SK-N-SH (cell line): ENCODE measurements at regions not wholly inside any gene's neighbourhood (a gene's known extent, or its start where the extent isn't known, plus 50 kb on each side); places are given as distances from the start of the nearest gene placed in this dataset.

Experiments
- EP300 ChIP-seq, 2 experiments: IDR thresholded peaks; 2 replicates each; pipeline versions ENCODE4 v1.4.0 to v1.6.1; 2012; ENCODE audit warnings: borderline replicate concordance in 1 of 2, low read depth in 1 of 2, low read length in 1 of 2
- FOSL2 ChIP-seq: IDR thresholded peaks from 2 replicates; pipeline ENCODE4 v1.4.0; 2012; ENCODE audit warnings: low read depth, mild to moderate bottlenecking, moderate library complexity, borderline replicate concordance
- PBX3 ChIP-seq: IDR thresholded peaks from 2 replicates; pipeline ENCODE4; 2012
- RAD21 ChIP-seq: IDR thresholded peaks from 2 replicates; pipeline ENCODE4 v1.6.1; 2012; ENCODE audit warnings: mild to moderate bottlenecking, low read length
- RCOR1 ChIP-seq: fragments of 150-350 bp; IDR thresholded peaks from 2 replicates; pipeline ENCODE4 v1.6.1; 2017; ENCODE audit warnings: antibody characterized with exemption, low read length
- RXRA ChIP-seq: IDR thresholded peaks from 2 replicates; pipeline ENCODE4 v1.4.0; 2012; ENCODE audit warnings: low read depth, mild to moderate bottlenecking, borderline replicate concordance
- USF2 ChIP-seq: fragments of 150-350 bp; IDR thresholded peaks from 2 replicates; pipeline ENCODE4 v1.6.1; 2017; ENCODE audit warnings: antibody characterized with exemption, low read length, low read depth, borderline replicate concordance
- TF ChIP-seq, protein P1 (sequence below): fragments of 200-600 bp; sonication (generic); IDR thresholded peaks from 2 replicates; pipeline ENCODE4 v1.6.1; 2017; ENCODE audit warnings: antibody characterized with exemption, mild to moderate bottlenecking, moderate library complexity

DNA sequence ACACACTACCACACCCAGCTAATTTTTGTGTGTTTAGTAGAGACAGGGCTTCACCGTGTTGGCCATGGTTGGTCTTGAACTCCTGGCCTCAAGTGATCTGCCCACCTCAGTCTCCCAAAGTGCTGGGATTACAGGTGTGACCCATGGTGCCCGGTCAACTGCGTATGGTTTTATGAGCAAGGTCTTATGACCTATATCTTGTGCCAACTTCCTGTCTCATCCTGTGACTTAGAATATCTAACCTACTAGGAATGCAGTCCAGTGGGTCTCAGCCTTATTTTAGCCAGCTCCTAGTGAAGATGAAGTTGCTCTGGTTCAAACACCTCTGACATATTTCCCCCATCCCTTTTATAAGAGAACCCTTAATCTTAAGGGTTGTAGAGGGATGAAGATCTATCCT, 66.1 kb upstream of the OR5AN1 start:
- TF ChIP-seq RCOR1 (no peak), RXRA (no peak), USF2 (no peak), EP300 (IDR thresholded peaks at IDR 0.05; ENCODE audit: borderline replicate concordance in 1 of 2, low read depth in 1 of 2, low read length in 1 of 2) (no peak), PBX3 (no peak), RAD21 (no peak), FOSL2 (no peak)
- TF ChIP-seq, protein P1, sequence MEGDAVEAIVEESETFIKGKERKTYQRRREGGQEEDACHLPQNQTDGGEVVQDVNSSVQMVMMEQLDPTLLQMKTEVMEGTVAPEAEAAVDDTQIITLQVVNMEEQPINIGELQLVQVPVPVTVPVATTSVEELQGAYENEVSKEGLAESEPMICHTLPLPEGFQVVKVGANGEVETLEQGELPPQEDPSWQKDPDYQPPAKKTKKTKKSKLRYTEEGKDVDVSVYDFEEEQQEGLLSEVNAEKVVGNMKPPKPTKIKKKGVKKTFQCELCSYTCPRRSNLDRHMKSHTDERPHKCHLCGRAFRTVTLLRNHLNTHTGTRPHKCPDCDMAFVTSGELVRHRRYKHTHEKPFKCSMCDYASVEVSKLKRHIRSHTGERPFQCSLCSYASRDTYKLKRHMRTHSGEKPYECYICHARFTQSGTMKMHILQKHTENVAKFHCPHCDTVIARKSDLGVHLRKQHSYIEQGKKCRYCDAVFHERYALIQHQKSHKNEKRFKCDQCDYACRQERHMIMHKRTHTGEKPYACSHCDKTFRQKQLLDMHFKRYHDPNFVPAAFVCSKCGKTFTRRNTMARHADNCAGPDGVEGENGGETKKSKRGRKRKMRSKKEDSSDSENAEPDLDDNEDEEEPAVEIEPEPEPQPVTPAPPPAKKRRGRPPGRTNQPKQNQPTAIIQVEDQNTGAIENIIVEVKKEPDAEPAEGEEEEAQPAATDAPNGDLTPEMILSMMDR = no peak
